DOHH2 (cell line): ENCODE measurements at regions not wholly inside any gene's neighbourhood (a gene's known extent, or its start where the extent isn't known, plus 50 kb on each side); places are given as distances from the start of the nearest gene placed in this dataset.

Source experiments
- EZH2phosphoT487 ChIP-seq: fragments of 200-600 bp; sonication (generic); IDR thresholded peaks from 2 replicates; pipeline ENCODE4 v1.6.1; 2017; ENCODE audit warnings: borderline replicate concordance, mild to moderate bottlenecking, antibody characterized with exemption, low read length, moderate library complexity, mixed read lengths
- TF ChIP-seq, protein P1 (sequence below): fragments of 200-600 bp; sonication (generic); IDR thresholded peaks from one replicate; pipeline ENCODE4 v1.5.1; 2014; ENCODE audit warnings: antibody characterized with exemption, mild to moderate bottlenecking, low read depth, low read length; ENCODE audit not compliant: poor library complexity, severe bottlenecking

- TF ChIP-seq, protein P1, sequence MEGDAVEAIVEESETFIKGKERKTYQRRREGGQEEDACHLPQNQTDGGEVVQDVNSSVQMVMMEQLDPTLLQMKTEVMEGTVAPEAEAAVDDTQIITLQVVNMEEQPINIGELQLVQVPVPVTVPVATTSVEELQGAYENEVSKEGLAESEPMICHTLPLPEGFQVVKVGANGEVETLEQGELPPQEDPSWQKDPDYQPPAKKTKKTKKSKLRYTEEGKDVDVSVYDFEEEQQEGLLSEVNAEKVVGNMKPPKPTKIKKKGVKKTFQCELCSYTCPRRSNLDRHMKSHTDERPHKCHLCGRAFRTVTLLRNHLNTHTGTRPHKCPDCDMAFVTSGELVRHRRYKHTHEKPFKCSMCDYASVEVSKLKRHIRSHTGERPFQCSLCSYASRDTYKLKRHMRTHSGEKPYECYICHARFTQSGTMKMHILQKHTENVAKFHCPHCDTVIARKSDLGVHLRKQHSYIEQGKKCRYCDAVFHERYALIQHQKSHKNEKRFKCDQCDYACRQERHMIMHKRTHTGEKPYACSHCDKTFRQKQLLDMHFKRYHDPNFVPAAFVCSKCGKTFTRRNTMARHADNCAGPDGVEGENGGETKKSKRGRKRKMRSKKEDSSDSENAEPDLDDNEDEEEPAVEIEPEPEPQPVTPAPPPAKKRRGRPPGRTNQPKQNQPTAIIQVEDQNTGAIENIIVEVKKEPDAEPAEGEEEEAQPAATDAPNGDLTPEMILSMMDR = no peak
- no peak for TF ChIP-seq EZH2phosphoT487
Measured at GRCh38 chr18:22300665-22301636, 116.8 kb downstream of the CTAGE1 start.
